Activated T-cell treated with anti-CD3 and anti-CD28 coated beads, Interleukin-2, amount 50 U/mL, for 48 hours (primary cell): ENCODE measurements at regions not wholly inside any gene's neighbourhood (a gene's known extent, or its start where the extent isn't known, plus 50 kb on each side); places are given as distances from the start of the nearest gene placed in this dataset.

Experiments
- DNase-seq, 2 experiments: peaks; one replicate each; pipeline ENCODE4 v3.0.0-alpha.2; 2020

DNA sequence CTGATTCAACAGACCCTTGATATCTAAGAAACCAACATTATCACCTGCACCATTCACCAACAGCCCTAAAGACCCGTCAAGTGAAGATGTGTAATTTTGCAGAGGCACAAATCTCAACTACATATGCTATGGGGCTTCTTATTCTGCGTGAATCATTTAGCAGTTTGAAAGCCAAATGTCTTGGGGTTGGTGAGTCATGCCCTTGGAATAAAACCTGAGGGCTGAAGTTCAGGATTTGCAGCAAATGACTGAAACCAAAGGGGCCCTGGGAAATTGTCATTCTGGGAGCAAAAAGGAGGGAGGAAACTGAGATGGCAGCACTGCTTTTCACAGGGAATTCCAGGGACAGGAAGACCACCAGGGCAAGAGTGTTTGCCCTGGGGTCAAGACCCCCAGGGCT lies 79.2 kb upstream of the TNR start:
- DNase-seq: no peak

DNA sequence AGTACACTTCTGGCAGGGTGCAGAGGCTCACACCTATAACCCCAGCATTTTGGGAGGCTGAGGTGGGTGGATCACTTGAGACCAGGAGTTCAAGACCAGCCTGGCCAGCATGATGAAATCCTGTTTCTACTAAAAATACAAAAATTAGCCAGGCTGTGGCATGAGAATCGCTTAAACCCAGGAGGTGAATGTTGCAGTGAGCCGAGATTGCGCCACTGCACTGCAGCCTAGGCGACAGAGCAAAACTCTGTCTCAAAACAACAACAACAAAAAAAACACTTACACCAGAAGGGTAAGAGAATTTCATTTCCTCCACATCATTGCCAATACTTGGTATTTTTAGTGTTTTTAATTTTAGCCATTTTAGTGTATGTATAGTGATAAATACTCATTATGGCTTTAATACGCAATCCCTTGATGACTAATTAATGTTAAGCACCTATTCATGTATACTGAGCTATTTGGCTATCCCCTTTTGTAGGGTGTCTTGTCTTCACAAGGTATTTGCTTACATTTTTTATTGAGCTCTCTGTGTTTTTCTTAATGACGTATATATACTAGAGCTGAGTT lies 77.1 kb upstream of the TNR start:
- DNase-seq: no peak

DNA sequence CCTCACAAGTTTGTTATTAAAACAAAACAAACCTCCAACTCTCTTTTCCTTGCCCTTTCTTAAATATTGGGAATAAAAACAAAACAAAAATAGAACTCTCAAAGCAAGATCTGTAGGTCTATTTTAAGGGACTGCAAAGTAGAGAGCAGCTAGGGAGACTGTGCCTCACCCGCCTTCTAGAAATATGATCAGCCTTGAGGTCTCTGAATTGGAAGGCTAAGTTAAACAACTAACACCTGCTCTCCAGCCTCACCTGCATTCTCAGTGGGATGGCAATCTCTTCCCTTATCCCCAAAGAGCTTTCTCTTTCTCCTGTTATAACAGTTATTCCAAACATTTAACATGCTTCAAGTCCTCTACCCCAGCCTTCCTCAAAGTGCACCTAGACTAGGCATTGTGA lies 75.5 kb upstream of the TNR start:
- DNase-seq: no peak

DNA sequence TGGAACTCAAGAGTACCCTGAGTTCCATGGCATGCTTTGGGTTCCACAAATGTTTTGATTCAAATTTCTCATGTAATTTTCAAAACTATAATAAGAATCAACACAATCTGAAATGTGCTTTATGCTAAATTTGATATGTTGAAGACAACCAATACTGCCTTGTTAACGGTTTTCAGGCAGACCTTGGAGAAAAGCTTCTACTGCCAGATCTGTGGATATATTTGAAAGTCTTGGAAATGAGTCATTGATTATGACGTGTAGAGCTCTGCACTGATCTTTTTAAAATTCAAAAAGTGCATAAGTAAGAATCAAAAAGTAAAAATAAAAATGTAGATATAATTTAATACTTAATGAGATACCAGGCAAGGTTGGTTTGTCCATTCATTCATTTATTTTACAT lies 74.0 kb upstream of the TNR start:
- no peak for DNase-seq

DNA sequence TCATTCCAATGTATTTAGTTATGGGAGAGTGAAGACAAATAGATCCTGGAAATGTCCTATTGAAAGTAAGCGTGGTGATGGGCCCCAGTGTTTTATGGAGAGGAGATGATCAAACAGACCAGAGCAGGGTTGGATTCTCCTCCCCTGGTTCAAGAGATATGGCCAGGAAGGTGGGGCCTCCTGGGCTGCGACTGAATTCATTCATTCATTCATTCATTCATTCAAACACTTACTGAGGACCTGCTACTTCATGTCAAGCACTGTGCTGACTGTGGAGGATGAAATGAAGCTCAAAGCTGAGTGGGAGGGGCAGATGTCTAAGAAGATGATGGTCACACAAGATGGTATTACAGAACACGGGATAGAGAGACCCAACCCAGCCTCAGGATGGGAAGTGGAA lies 71.5 kb upstream of the TNR start:
- no peak for DNase-seq

DNA sequence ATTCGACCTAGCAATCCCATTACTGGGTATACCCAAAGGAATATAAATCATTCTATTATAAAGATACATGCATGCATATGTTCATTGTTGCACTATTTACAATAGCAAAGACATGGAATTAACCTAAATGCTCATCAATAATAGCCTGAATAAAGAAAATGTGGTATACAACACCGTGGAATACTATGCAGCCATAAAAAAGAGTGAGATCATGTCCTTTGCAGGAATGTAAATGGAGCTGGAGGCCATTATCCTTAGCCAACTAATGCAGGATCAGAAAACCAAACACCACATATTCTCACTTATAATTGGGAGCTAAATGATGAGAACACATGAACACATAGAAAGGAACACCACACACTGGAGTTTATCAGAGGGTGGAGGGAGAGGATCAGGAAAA lies 69.5 kb upstream of the TNR start:
- DNase-seq: no peak

DNA sequence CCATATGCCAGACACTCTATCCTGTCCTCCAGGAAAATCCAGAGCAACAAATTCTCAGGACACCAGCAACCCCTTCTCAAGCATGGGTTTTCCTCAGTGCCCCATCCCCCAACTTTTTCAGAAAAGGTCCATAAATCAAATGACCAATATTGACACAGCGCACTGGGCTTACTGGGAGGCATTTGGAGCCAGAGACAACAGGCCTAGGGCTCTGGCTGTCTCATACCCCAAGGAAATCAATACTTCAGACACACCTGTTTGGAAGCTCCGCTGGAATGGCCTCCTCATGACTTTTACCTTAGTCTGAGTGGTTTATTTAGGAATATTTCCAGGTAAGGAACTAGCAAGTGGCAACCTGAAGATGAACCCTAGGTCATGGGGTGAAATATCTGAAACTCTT lies 66.9 kb upstream of the TNR start:
- no peak for DNase-seq

DNA sequence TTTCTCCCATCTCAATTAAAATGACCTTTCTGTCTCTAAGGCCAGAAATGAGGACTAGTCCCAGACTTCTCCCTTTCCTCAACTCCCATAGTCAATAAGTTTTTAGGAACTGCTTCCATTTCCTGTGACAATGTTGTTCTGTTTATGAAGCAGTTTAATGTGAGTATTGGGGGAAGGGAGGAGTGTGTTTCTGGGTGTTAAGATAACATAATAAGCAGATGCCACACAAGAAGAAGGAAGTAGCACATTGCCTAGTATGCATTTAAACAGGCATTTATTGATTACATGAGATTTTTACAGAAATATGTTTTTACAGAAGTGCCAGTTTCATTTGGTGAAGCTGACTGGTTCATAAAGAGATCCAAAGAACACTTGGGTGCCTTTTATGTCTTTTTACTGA lies 65.6 kb upstream of the TNR start:
- no peak for DNase-seq

DNA sequence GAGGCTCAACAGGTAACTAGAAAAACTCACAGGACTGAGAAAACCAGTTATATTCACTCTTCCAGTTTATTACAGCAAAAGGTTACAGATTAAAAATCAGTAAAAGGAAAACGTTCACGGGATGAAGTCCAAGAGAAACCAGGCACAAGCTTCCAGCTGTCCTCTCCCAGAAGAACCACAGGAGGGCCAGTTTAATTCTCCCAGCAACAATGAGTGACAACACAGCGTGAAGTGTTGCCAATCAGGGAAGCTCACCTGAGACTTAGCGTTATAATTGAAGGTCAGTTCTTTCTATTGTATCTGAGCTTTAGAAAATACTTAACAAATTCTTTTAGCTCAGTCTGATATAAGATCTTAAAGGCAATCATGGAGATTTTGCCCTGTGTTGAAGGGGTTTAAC lies 65.2 kb upstream of the TNR start:
- no peak for DNase-seq

DNA sequence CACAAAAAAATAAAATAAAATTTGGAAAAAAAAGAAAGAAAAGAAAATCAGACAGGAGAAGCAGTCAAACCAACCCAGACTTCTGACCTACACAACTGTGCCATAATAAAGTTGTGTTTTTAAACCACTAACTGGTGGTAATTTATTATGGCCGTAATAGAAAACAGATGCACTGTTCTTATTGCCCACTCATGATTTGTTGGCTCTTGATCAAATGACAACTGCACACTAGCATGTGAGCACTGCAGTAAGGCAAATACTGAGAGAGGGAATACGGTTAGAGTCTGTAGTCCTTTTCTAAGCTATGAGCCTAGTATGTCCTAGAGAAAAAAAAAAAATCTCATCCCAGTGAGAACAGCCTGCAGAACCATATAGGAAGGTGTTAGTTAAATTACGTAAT lies 61.2 kb upstream of the TNR start:
- no peak for DNase-seq

DNA sequence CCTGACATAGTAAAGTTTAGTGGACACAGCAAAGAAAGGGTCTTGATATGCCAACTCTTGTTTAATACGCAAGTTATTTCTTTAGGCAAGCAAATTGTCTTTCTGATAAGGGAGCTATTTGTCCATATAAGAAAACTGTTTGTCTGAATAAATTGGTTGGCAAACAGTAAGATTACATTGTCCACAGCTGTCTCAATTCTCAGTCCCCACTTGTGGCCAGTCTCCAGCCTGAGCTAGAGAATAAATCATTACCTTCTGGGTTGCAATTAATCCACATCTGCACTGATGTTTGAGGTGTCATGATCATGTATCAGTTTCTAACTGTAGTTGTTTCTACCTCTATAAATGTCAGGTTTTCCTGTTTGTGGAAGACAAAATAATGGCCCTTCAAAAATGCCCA lies 60.0 kb upstream of the TNR start:
- no peak for DNase-seq

DNA sequence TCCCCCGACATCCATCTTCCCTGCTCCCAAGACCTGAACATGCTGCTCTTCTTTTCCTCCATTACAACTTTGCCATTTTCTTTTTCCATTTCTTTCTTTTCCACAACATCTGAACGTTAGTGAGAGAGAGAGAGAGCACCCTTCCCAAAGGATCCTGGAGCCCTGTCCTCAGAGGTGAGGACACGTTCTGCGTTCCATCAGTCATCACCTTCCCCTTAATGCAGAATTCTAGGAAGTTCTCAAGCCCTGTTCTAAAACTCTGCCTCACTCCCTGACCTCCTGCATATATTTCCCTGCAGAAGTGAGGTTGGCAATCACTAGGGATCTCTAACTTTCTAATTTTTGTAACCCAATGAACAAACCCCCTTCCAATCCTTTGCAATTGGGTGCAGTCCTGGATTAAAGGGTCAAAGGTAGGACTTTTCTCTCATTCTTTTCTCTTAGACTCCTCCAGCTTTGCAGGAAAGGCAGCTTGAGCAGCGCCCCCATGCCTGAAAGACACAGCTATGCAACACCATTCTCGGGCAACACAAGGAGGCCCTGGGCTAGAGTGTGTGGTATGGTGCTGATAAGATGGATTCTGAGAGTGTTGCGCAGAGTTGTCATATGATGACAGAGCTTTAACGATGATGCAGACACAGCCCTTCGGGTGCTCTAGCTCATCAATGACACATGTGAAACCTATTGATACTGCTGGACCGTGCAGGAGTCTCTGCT lies 59.2 kb upstream of the TNR start:
- DNase-seq: no peak

DNA sequence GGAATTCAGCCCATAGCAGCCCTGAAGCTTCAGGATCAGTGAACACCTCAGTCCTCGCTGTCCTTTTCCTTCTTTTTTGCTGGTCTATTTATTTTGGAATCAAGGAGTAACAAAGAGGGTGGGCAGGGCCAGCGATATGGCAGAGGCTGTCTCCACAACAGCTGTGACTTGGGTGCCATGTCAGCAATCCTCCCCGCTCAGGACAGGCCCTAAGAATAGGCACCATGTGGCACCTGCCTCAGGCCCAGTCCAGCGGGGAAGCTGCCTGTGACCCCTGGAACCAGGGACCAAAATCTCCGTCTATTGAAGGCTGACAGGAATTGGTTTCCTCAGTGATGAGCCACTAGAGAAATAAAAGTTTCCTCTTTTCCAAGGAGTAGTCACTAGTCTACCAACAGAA lies 58.6 kb upstream of the TNR start:
- DNase-seq: no peak

DNA sequence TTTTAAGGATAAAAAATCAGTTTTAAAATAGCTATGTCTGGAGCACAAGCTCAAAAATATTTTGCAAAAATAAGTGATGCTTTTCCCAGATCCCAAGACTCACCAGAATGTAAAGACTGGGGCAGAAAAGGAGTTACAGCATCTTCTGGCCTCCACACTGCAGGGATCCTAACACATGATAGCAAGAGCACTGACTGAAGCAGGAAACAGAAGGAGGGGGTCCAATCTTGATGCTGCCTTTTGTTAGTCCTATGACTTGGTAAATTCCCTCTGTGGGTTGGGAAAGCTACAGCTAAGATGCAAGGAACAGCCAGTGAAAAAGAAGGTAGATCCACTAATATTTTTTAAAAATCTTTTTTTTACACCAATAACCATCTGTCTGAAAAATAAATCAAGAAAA lies 54.2 kb upstream of the TNR start:
- no peak for DNase-seq

DNA sequence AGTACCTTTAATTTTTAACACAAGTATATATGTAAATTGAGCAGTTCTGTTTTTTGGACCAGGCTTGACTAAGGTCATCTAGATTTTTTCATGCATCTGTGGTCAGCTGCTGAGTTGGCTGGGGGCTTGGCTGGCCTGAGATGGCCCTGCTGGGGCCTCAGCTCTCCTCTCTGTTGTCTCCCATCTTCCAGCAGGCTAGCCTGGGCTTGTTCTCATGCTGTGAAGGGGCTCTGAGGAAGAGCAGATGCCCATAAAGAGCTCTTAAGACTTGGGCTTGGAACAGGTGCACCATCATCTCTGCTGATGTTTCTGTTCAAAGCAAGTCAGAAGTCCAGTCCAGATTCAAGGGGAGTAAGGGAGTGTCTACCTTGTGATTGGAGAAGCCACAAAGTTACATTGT lies 51.2 kb upstream of the TNR start:
- DNase-seq: no peak

DNA sequence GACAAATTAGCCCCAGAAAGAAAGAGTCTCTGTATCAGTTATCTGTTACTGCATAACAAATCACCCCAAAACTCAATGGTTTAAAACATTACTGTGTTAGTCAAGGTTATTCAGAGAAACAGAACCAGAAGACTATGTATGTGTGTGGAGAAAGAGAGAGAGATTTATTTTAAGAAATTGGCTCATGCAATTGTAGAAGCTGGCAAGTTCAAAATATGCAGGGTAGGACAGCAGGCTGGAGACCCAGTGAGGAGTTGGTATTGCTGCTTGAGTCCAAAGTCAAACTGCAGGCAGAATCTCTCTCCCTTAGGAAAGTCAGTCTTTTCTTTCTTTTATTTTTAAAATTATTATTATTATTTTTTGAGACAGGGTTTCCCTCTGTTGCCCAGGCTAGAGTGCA lies 50.2 kb upstream of the TNR start:
- no peak for DNase-seq
